Prostate gland (tissue), 2 donors: ENCODE measurements at regions not wholly inside any gene's neighbourhood (a gene's known extent, or its start where the extent isn't known, plus 50 kb on each side); places are given as distances from the start of the nearest gene placed in this dataset.

Source experiments
- CTCF ChIP-seq, 4 experiments: fragments of 200-600 bp in 2 of 4; fragments of 450-650 bp in 2 of 4; sonication (generic) in 2 of 4; IDR thresholded peaks; 1 replicate in 3 of 4; 2 replicates in 1 of 4; pipeline ENCODE4 v1.5.1; 2016 to 2019; ENCODE audit warnings: antibody characterized with exemption in 4 of 4, mild to moderate bottlenecking in 2 of 4, moderate library complexity in 2 of 4
- POLR2A ChIP-seq: fragments of 450-650 bp; IDR thresholded peaks from one replicate; pipeline ENCODE4 v1.6.1; 2016; ENCODE audit warnings: antibody characterized with exemption, mild to moderate bottlenecking
- POLR2AphosphoS5 ChIP-seq: sonication (generic); formaldehyde crosslinking; IDR thresholded peaks from one replicate; pipeline ENCODE4 v1.6.1; 2017; ENCODE audit warnings: antibody characterized with exemption

- TF ChIP-seq POLR2AphosphoS5 (no peak), CTCF (IDR thresholded peaks at IDR 0.05) (peak; percentile 14 to 65 (median 64)), POLR2A (no peak)
Observed at GRCh38 chr14:22472935-22473854, 115.8 kb downstream of the DAD1 start.
